Esophagus muscularis mucosa (tissue), 4 donors: ENCODE measurements at regions not wholly inside any gene's neighbourhood (a gene's known extent, or its start where the extent isn't known, plus 50 kb on each side); places are given as distances from the start of the nearest gene placed in this dataset.

ENCODE experiments used
- DNase-seq: peaks from one replicate; pipeline ENCODE4 v3.0.0-alpha.2; 2017; ENCODE audit errors: extremely low spot score
- H3K27ac ChIP-seq, 4 donors: fragments of 200-600 bp; sonication (generic); replicated peaks in 1 of 4; 1 replicate in 3 of 4; 2 replicates in 1 of 4; pipeline ENCODE4 v1.5.1; 2016 to 2019; ENCODE audit warnings: mild to moderate bottlenecking in 1 of 4
- H3K27me3 ChIP-seq, 4 donors: fragments of 200-600 bp; sonication (generic); one replicate each; pipeline versions ENCODE4 v1.5.1 to v1.6.0; 2016 to 2019
- H3K36me3 ChIP-seq, 4 donors: fragments of 200-600 bp; sonication (generic); one replicate each; pipeline ENCODE4 v1.5.1; 2016 to 2019
- H3K4me1 ChIP-seq, 4 donors: fragments of 200-600 bp; sonication (generic); one replicate each; pipeline ENCODE4 v1.5.1; 2016 to 2019
- H3K4me3 ChIP-seq, 4 donors: fragments of 200-600 bp; sonication (generic); 1 replicate in 2 of 4; 2 replicates in 2 of 4; pipeline ENCODE4 v1.5.1; 2016 to 2019; ENCODE audit warnings: mild to moderate bottlenecking in 4 of 4, moderate library complexity in 1 of 4
- H3K9me3 ChIP-seq, 4 donors: fragments of 200-600 bp; sonication (generic); 1 replicate in 3 of 4; 2 replicates in 1 of 4; pipeline ENCODE4 v1.5.1; 2016 to 2019
- EP300 ChIP-seq: sonication (generic); formaldehyde crosslinking; IDR thresholded peaks from one replicate; pipeline ENCODE4 v1.6.1; 2017; ENCODE audit warnings: antibody characterized with exemption
- POLR2A ChIP-seq: fragments of 450-650 bp; IDR thresholded peaks from one replicate; pipeline ENCODE4 v1.6.1; 2017; ENCODE audit warnings: antibody characterized with exemption, moderate library complexity, mild to moderate bottlenecking, low read depth
- POLR2AphosphoS5 ChIP-seq, 2 donors: sonication (generic); formaldehyde crosslinking; IDR thresholded peaks; one replicate each; pipeline ENCODE4 v1.6.1; 2017; ENCODE audit warnings: antibody characterized with exemption in 2 of 2
- WGBS: methylation state at CpG from one replicate; pipeline ENCODE4 v1.1.5; 2018; 5-methylcytosine and 5-hydroxymethylcytosine counted together
- intact Hi-C: fragments of 100-400 bp; cut with DNase I; formaldehyde crosslinking; loops from one replicate; pipeline ENCODE4 v1.15.1; 2023
- TF ChIP-seq, protein P1 (sequence below), 3 experiments: fragments of 200-600 bp in 2 of 3; fragments of 450-650 bp in 1 of 3; sonication (generic) in 2 of 3; IDR thresholded peaks; one replicate each; pipeline ENCODE4 v1.5.1; 2017 to 2019; ENCODE audit warnings: antibody characterized with exemption in 3 of 3, mild to moderate bottlenecking in 2 of 3, moderate library complexity in 1 of 3

GRCh38 chr5:20608567-20608966 is 620.6 kb upstream of the CDH18 start:
- Histone ChIP-seq H3K27me3 (no peaks in the 10 kb centered on the region), H3K36me3 (no peaks in the 10 kb centered on the region), H3K4me3 (no peak overlapping the region), H3K9me3 (peaks cover 0 to under 1% (median 0%) of the 10 kb centered on the region in 4 donors), H3K4me1 (no peaks in the 10 kb centered on the region), H3K27ac (no peak overlapping the region)
- TF ChIP-seq, protein P1, sequence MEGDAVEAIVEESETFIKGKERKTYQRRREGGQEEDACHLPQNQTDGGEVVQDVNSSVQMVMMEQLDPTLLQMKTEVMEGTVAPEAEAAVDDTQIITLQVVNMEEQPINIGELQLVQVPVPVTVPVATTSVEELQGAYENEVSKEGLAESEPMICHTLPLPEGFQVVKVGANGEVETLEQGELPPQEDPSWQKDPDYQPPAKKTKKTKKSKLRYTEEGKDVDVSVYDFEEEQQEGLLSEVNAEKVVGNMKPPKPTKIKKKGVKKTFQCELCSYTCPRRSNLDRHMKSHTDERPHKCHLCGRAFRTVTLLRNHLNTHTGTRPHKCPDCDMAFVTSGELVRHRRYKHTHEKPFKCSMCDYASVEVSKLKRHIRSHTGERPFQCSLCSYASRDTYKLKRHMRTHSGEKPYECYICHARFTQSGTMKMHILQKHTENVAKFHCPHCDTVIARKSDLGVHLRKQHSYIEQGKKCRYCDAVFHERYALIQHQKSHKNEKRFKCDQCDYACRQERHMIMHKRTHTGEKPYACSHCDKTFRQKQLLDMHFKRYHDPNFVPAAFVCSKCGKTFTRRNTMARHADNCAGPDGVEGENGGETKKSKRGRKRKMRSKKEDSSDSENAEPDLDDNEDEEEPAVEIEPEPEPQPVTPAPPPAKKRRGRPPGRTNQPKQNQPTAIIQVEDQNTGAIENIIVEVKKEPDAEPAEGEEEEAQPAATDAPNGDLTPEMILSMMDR (IDR thresholded peaks at IDR 0.05): no peak
- TF ChIP-seq EP300 (no peak), POLR2A (no peak), POLR2AphosphoS5 (IDR thresholded peaks at IDR 0.05) (no peak)
- intact Hi-C loops: no loop called here
- DNase-seq: no peak

GRCh38 chr5:20605732-20606525 is 617.9 kb upstream of the CDH18 start:
- no peak overlapping the region for H3K4me3 ChIP-seq
- H3K27ac ChIP-seq: peak overlapping the region in 1 of 4 donors; percentile 9
- H3K4me1 ChIP-seq: no peaks in the 10 kb centered on the region
- intact Hi-C loops: no loop called here
- H3K36me3 ChIP-seq: no peaks in the 10 kb centered on the region
- no peaks in the 10 kb centered on the region for H3K27me3 ChIP-seq
- peaks cover 0 to 13% (median 0%) of the 10 kb centered on the region in 4 donors for H3K9me3 ChIP-seq
- TF ChIP-seq POLR2A: no peak
- no peak for TF ChIP-seq POLR2AphosphoS5 (IDR thresholded peaks at IDR 0.05)
- TF ChIP-seq EP300: no peak
- TF ChIP-seq, protein P1 (IDR thresholded peaks at IDR 0.05): no peak
- DNase-seq: no peak
- 36% methylated on average over 3 of the region's 3 CpGs for WGBS

- H3K27ac ChIP-seq: peak overlapping the region in 1 of 4 donors; percentile 9
- H3K4me1 ChIP-seq: no peaks in the 10 kb centered on the region
- DNase-seq: no peak
- 71% methylated on average over 8 of the region's 8 CpGs for WGBS
- TF ChIP-seq POLR2AphosphoS5 (IDR thresholded peaks at IDR 0.05): no peak
- TF ChIP-seq, protein P1 (IDR thresholded peaks at IDR 0.05): no peak
- TF ChIP-seq EP300: no peak
- no peak for TF ChIP-seq POLR2A
- H3K9me3 ChIP-seq: peaks cover 0 to 13% (median 0%) of the 10 kb centered on the region in 4 donors
- intact Hi-C loops: no loop called here
- H3K4me3 ChIP-seq: no peak overlapping the region
- H3K36me3 ChIP-seq: no peaks in the 10 kb centered on the region
- H3K27me3 ChIP-seq: no peaks in the 10 kb centered on the region
These were observed 617.0 kb upstream of the CDH18 start for GRCh38 chr5:20604992-20605391.

- H3K27me3 ChIP-seq: no peaks in the 10 kb centered on the region
- no peak for DNase-seq
- peaks cover 0 to 13% (median 0%) of the 10 kb centered on the region in 4 donors for H3K9me3 ChIP-seq
- no peak overlapping the region for H3K27ac ChIP-seq
- no peaks in the 10 kb centered on the region for H3K36me3 ChIP-seq
- H3K4me3 ChIP-seq: no peak overlapping the region
- intact Hi-C loops: no loop called here
- TF ChIP-seq POLR2A (no peak), EP300 (no peak), POLR2AphosphoS5 (IDR thresholded peaks at IDR 0.05) (no peak)
- TF ChIP-seq, protein P1 (IDR thresholded peaks at IDR 0.05): no peak
- WGBS: 54% methylated on average over 4 of the region's 4 CpGs
- H3K4me1 ChIP-seq: no peaks in the 10 kb centered on the region
These were observed 613.7 kb upstream of the CDH18 start for GRCh38 chr5:20601678-20602100.
